Heart left ventricle (tissue), 13 donors: ENCODE measurements at regions not wholly inside any gene's neighbourhood (a gene's known extent, or its start where the extent isn't known, plus 50 kb on each side); places are given as distances from the start of the nearest gene placed in this dataset.

ENCODE experiments used
- CTCF ChIP-seq, 12 donors: fragments of 200-600 bp; sonication (generic) in 4 of 12; IDR thresholded peaks; one replicate each; pipeline versions ENCODE4 v1.5.0 to v1.8.0; 2018 to 2022; ENCODE audit warnings: antibody characterized with exemption in 12 of 12, mild to moderate bottlenecking in 5 of 12
- POLR2A ChIP-seq, 2 donors: fragments of 450-650 bp; IDR thresholded peaks; one replicate each; pipeline ENCODE4 v1.6.1; 2017; ENCODE audit warnings: antibody characterized with exemption in 2 of 2, mild to moderate bottlenecking in 2 of 2, moderate library complexity in 2 of 2
- donor health status: ischemic (EF 13 %, LVEDD 7.1; RV severe dilation, severe dysfunction).
- donor health status: DM: no; HTN: yes; CAD: no.
- donor health status: DM: no; HTN: no; CAD: no.
- donor health status: ischemic (EF 25% LVEDD 6.9; RV normal size, moderate dysfunction).
- donor health status: ischemic (EF 25% LVEDD 5.7; RV mildly dilated, moderate dysfunction).
- donor health status: ischemic (EF 35%, LVEDD 5.7; RV mildly dilated, moderate dysfunction).
- donor health status: nonischemic (EF 11% LVEDD 7.7; RV severe dilation, severe dysfunction).
- donor health status: DM: yes; HTN: yes; CAD: no.
- donor health status: PGD.
- donor health status: ischemic (EF 29% LVEDD 5.4; RV normal size, mild dysfunction).
- donor health status: nonischemic (EF 23%, LVEDD 6.1; RV moderate dilation, normal function).

GRCh38 chr5:28748446-28748845 is 1710.1 kb upstream of the CDH9 start:
- TF ChIP-seq CTCF (IDR thresholded peaks at IDR 0.05) (no peak), POLR2A (IDR thresholded peaks at IDR 0.05) (no peak)
